B cell (primary cell): ENCODE measurements at regions not wholly inside any gene's neighbourhood (a gene's known extent, or its start where the extent isn't known, plus 50 kb on each side); places are given as distances from the start of the nearest gene placed in this dataset.

ENCODE experiments used
- ATAC-seq: fragments of 200-7000 bp; cut with Tn5 transposase; one replicate; pipeline ENCODE4 v1.10.0; 2021; ENCODE audit warnings: low read depth, mild to moderate bottlenecking, moderate number of reproducible peaks, moderate library complexity
- CTCF ChIA-PET: fragments of 350-600 bp; sonication (Branson Sonifier 250); formaldehyde crosslinking; loops from one replicate; lab custom pipeline; 2021; ENCODE audit warnings: antibody characterized with exemption, inconsistent platforms; lab: Charles Lee
- POLR2A ChIA-PET: fragments of 350-600 bp; sonication (Branson Sonifier 250); formaldehyde crosslinking; loops from one replicate; lab custom pipeline; 2021; ENCODE audit warnings: antibody characterized with exemption; lab: Charles Lee
- DNase-seq: peaks from one replicate; pipeline ENCODE4 v3.0.0; 2013
- H2AFZ ChIP-seq: 2 replicates; pipeline ENCODE4 v1.6.1; 2012; ENCODE audit warnings: mild to moderate bottlenecking, low read depth, low read length; ENCODE audit not compliant: insufficient read depth, poor library complexity, severe bottlenecking
- H3K27ac ChIP-seq, 2 donors: 1 replicate in 1 of 2; 2 replicates in 1 of 2; pipeline ENCODE4 v1.5.1; 2012 to 2013; ENCODE audit warnings: low read length in 2 of 2, mild to moderate bottlenecking in 2 of 2, moderate library complexity in 1 of 2
- H3K27me3 ChIP-seq, 4 experiments: fragments of 200-600 bp in 1 of 4; sonication (generic) in 1 of 4; replicated peaks in 1 of 4; 1 replicate in 2 of 4; 2 replicates in 2 of 4; pipeline versions ENCODE4 v1.6.1 to v1.7.0; 2013 to 2016; ENCODE audit warnings: low read length in 3 of 4, mild to moderate bottlenecking in 2 of 4, mixed read lengths in 1 of 4, moderate library complexity in 1 of 4; ENCODE audit not compliant: insufficient read depth in 4 of 4, control insufficient read depth in 3 of 4; ENCODE audit errors: control extremely low read depth in 1 of 4
- H3K36me3 ChIP-seq, 2 experiments: replicated peaks in 1 of 2; 1 replicate in 1 of 2; 2 replicates in 1 of 2; pipeline versions ENCODE4 v1.6.1 to v1.7.1; 2013; ENCODE audit warnings: low read length in 1 of 2; ENCODE audit not compliant: insufficient read depth in 2 of 2, control insufficient read depth in 1 of 2; ENCODE audit errors: control extremely low read depth in 1 of 2, extremely low read depth in 1 of 2
- H3K4me1 ChIP-seq, 2 donors: fragments of 200-600 bp in 1 of 2; sonication (generic) in 1 of 2; 1 replicate in 1 of 2; 2 replicates in 1 of 2; pipeline versions ENCODE4 v1.5.1 to v1.6.1; 2013 to 2017; ENCODE audit warnings: low read length in 2 of 2; ENCODE audit not compliant: control insufficient read depth in 2 of 2, insufficient read depth in 2 of 2
- H3K4me2 ChIP-seq: replicated peaks from 2 replicates; pipeline ENCODE3; 2012; ENCODE audit warnings: mild to moderate bottlenecking, low read depth, low read length; ENCODE audit not compliant: poor library complexity, severe bottlenecking
- H3K4me3 ChIP-seq, 5 experiments: fragments of 200-600 bp in 1 of 5; sonication (generic) in 1 of 5; 1 replicate in 3 of 5; 2 replicates in 2 of 5; pipeline versions ENCODE4 v1.5.1 to v1.7.0; 2011 to 2016; ENCODE audit warnings: low read length in 4 of 5, mild to moderate bottlenecking in 4 of 5, low read depth in 2 of 5, control low read depth in 1 of 5, moderate library complexity in 1 of 5; ENCODE audit not compliant: insufficient read depth in 1 of 5; ENCODE audit errors: control extremely low read depth in 1 of 5, extremely low read depth in 1 of 5
- H3K79me2 ChIP-seq: fragments of 200-600 bp; sonication (generic); one replicate; pipeline ENCODE4 v1.6.0; 2016; ENCODE audit warnings: low read length; ENCODE audit not compliant: control insufficient read depth, insufficient read depth
- H3K9ac ChIP-seq: fragments of 200-600 bp; sonication (generic); 2 replicates; pipeline ENCODE4 v1.6.1; 2017; ENCODE audit warnings: mild to moderate bottlenecking, low read length, moderate library complexity
- H3K9me3 ChIP-seq, 3 donors: one replicate each; pipeline versions ENCODE4 v1.6.1 to v1.7.1; 2013; ENCODE audit warnings: low read length in 2 of 3; ENCODE audit not compliant: control insufficient read depth in 2 of 3, insufficient read depth in 1 of 3; ENCODE audit errors: control extremely low read depth in 1 of 3
- H4K20me1 ChIP-seq: 2 replicates; pipeline ENCODE4 v1.6.0; 2012; ENCODE audit warnings: mild to moderate bottlenecking, low read length; ENCODE audit not compliant: insufficient read depth, control insufficient read depth, poor library complexity, severe bottlenecking
- H3K27ac Mint-ChIP-seq: one replicate; pipeline ENCODE4 v1.8.0; 2021; ENCODE audit warnings: mixed read lengths
- H3K27me3 Mint-ChIP-seq: one replicate; pipeline ENCODE4 v1.8.0; 2021; ENCODE audit warnings: mixed read lengths
- H3K4me1 Mint-ChIP-seq: one replicate; pipeline ENCODE4 v1.8.0; 2021; ENCODE audit warnings: mixed read lengths
- H3K4me3 Mint-ChIP-seq: one replicate; pipeline ENCODE4 v1.8.0; 2021; ENCODE audit warnings: mixed read lengths
- H3K9me3 Mint-ChIP-seq: one replicate; pipeline ENCODE4 v1.8.0; 2022; ENCODE audit warnings: mixed read lengths; ENCODE audit not compliant: insufficient read depth
- CTCF ChIP-seq: fragments of 200-600 bp; IDR thresholded peaks from one replicate; pipeline ENCODE4 v1.8.0; 2022; ENCODE audit warnings: antibody characterized with exemption, mild to moderate bottlenecking
- EZH2 ChIP-seq: IDR thresholded peaks from 2 replicates; pipeline ENCODE4 v1.6.1; 2012; ENCODE audit warnings: borderline replicate concordance, low read depth, mild to moderate bottlenecking, moderate library complexity, low read length; ENCODE audit not compliant: insufficient read depth, poor library complexity, severe bottlenecking
- WGBS: methylation state at CpG from one replicate; pipeline ENCODE4 v1.1.5; 2013; ENCODE audit warnings: missing lambda C conversion rate; ENCODE audit not compliant: insufficient coverage; 5-methylcytosine and 5-hydroxymethylcytosine counted together
- intact Hi-C: fragments of 100-400 bp; cut with micrococcal nuclease; formaldehyde crosslinking; loops from one replicate; pipeline ENCODE4 v1.10.0; 2022

GRCh38 chr2:150872756-150873395 lies 385.4 kb upstream of the RND3 start:
- H3K9me3 ChIP-seq, result peaks cover 0 to 3% (median 0%) of the 10 kb centered on the region in 3 donors
- no peak for TF ChIP-seq CTCF
- TF ChIP-seq EZH2, result no peak
- no peak overlapping the region for H3K4me3 ChIP-seq
- H3K27ac ChIP-seq, result no peak overlapping the region
- Mint-ChIP-seq H3K27ac (no peak overlapping the region), H3K27me3 (no peaks in the 10 kb centered on the region), H3K4me1 (no peaks in the 10 kb centered on the region), H3K4me3 (no peak overlapping the region), H3K9me3 (no peaks in the 10 kb centered on the region)
- no peak overlapping the region for H3K4me2 ChIP-seq
- POLR2A ChIA-PET, result no interaction called here
- no peaks in the 10 kb centered on the region for H3K36me3 ChIP-seq
- ATAC-seq, result no peak
- 59% methylated on average over 4 of the region's 5 CpGs for WGBS
- no peak overlapping the region for H2AFZ ChIP-seq
- no peaks in the 10 kb centered on the region for H3K79me2 ChIP-seq
- no peak for DNase-seq
- intact Hi-C loops, result no loop called here
- CTCF ChIA-PET, result no interaction called here
- no peaks in the 10 kb centered on the region for H4K20me1 ChIP-seq
- no peak overlapping the region for H3K9ac ChIP-seq
- H3K4me1 ChIP-seq, result no peaks in the 10 kb centered on the region
- H3K27me3 ChIP-seq, result no peaks in the 10 kb centered on the region

GRCh38 chr2:150866431-150866830 lies 379.0 kb upstream of the RND3 start:
- Histone ChIP-seq H2AFZ (no peak overlapping the region), H3K4me3 (no peak overlapping the region), H3K36me3 (no peaks in the 10 kb centered on the region), H3K27me3 (no peaks in the 10 kb centered on the region), H3K9ac (no peak overlapping the region), H3K27ac (no peak overlapping the region), H3K79me2 (no peaks in the 10 kb centered on the region), H3K9me3 (peaks cover 0 to 7% (median 0%) of the 10 kb centered on the region in 3 donors), H4K20me1 (no peaks in the 10 kb centered on the region), H3K4me2 (no peak overlapping the region), H3K4me1 (no peaks in the 10 kb centered on the region)
- no peak for DNase-seq
- ChIA-PET CTCF (no interaction called here), POLR2A (no interaction called here)
- intact Hi-C loops, result no loop called here
- no peak overlapping the region for H3K4me3 Mint-ChIP-seq
- TF ChIP-seq EZH2, result no peak
- TF ChIP-seq CTCF, result no peak
- H3K27me3 Mint-ChIP-seq, result no peaks in the 10 kb centered on the region
- no peaks in the 10 kb centered on the region for H3K4me1 Mint-ChIP-seq
- no peak overlapping the region for H3K27ac Mint-ChIP-seq
- ATAC-seq, result no peak
- H3K9me3 Mint-ChIP-seq, result peaks cover 6% of the 10 kb centered on the region
